GM12878 (cell line): ENCODE measurements at regions not wholly inside any gene's neighbourhood (a gene's known extent, or its start where the extent isn't known, plus 50 kb on each side); places are given as distances from the start of the nearest gene placed in this dataset.

Experiments used
- BHLHE40 ChIP-seq, 2 experiments: fragments of 450-650 bp in 1 of 2; IDR thresholded peaks; 2 replicates each; pipeline ENCODE4 v1.6.1; 2011 to 2017; ENCODE audit warnings: low read depth in 2 of 2, borderline replicate concordance in 1 of 2, improper control_type of control experiment in 1 of 2, low read length in 1 of 2, mild to moderate bottlenecking in 1 of 2
- POLR2A ChIP-seq: IDR thresholded peaks from 2 replicates; pipeline ENCODE4 v1.6.1; 2011; ENCODE audit warnings: low read depth, mild to moderate bottlenecking, low read length

- TF ChIP-seq POLR2A (no peak), BHLHE40 (IDR thresholded peaks at IDR 0.05; ENCODE audit: borderline replicate concordance in 1 of 2, low read depth in 2 of 2, low read length in 1 of 2) (no peak)
Observed at GRCh38 chr15:38961931-38962330, 397.3 kb upstream of the RASGRP1 start.
